ENCODE measurements at regions not wholly inside any gene's neighbourhood (a gene's known extent, or its start where the extent isn't known, plus 50 kb on each side); places are given as distances from the start of the nearest gene placed in this dataset.

- TF ChIP-seq, protein P1, sequence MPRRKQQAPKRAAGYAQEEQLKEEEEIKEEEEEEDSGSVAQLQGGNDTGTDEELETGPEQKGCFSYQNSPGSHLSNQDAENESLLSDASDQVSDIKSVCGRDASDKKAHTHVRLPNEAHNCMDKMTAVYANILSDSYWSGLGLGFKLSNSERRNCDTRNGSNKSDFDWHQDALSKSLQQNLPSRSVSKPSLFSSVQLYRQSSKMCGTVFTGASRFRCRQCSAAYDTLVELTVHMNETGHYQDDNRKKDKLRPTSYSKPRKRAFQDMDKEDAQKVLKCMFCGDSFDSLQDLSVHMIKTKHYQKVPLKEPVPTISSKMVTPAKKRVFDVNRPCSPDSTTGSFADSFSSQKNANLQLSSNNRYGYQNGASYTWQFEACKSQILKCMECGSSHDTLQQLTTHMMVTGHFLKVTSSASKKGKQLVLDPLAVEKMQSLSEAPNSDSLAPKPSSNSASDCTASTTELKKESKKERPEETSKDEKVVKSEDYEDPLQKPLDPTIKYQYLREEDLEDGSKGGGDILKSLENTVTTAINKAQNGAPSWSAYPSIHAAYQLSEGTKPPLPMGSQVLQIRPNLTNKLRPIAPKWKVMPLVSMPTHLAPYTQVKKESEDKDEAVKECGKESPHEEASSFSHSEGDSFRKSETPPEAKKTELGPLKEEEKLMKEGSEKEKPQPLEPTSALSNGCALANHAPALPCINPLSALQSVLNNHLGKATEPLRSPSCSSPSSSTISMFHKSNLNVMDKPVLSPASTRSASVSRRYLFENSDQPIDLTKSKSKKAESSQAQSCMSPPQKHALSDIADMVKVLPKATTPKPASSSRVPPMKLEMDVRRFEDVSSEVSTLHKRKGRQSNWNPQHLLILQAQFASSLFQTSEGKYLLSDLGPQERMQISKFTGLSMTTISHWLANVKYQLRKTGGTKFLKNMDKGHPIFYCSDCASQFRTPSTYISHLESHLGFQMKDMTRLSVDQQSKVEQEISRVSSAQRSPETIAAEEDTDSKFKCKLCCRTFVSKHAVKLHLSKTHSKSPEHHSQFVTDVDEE (CRISPR knock-in tag; IDR thresholded peaks at IDR 0.05) = no peak
- TF ChIP-seq ZFP3 (CRISPR knock-in tag; IDR thresholded peaks at IDR 0.05) (no peak), RARB (CRISPR knock-in tag; IDR thresholded peaks at IDR 0.05) (no peak)
Measured at GRCh38 chr5:67291066-67291465, 94.5 kb upstream of the CD180 start.

Measured in SK-N-SH treated with all-trans-retinoic acid at 6 μM for 48 hours (cell line).